ENCODE measurements at regions not wholly inside any gene's neighbourhood (a gene's known extent, or its start where the extent isn't known, plus 50 kb on each side); places are given as distances from the start of the nearest gene placed in this dataset.
"Not testable (repeated sequence)": the region's sequence is repeated elsewhere in the genome, so short reads cannot be mapped to it uniquely, and the experiment has no call there.

DNA sequence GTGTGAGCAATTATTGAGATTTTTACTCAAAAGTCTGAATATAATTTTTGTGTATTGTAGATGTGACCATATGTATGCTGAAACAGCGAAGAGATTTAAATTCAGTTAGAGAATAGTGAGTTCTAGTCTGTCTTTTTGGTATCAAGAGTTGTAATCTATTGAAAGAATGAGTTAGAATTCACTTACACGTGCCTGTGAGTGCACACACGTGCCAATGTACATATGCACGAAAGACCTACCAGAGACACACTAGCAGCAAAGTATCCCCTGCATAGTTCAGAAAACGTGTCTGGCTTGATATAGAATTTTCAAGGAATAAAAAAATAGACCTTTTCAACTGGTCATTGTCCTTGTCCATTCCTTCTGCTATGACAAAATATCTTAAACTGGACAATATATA, 64.8 kb upstream of the BHLHE40 start:
- Histone ChIP-seq H3K36me3 (ENCODE audit: control insufficient read depth in 2 of 2, insufficient read depth in 2 of 2, low read length in 2 of 2) (no peaks in the 10 kb centered on the region), H3K27ac (ENCODE audit: low read length) (no peak overlapping the region), H3K4me1 (ENCODE audit: control insufficient read depth, insufficient read depth, low read length) (no peaks in the 10 kb centered on the region), H3K4me3 (ENCODE audit: low read length in 2 of 2) (no peak overlapping the region), H3K9ac (ENCODE audit: low read length in 2 of 2) (no peak overlapping the region), H3K27me3 (ENCODE audit: control insufficient read depth in 1 of 2, insufficient read depth in 2 of 2, low read length in 2 of 2) (no peaks in the 10 kb centered on the region), H3K9me3 (ENCODE audit: control insufficient read depth in 2 of 2, low read length in 2 of 2) (no peaks in the 10 kb centered on the region)

GRCh38 chr3:4921589-4921988, 57.6 kb upstream of the BHLHE40 start:
- not testable (repeated sequence) for H3K9ac ChIP-seq (ENCODE audit: low read length in 2 of 2); H3K27ac ChIP-seq (ENCODE audit: low read length); H3K9me3 ChIP-seq (ENCODE audit: control insufficient read depth in 2 of 2, low read length in 2 of 2); H3K4me1 ChIP-seq (ENCODE audit: control insufficient read depth, insufficient read depth, low read length); H3K27me3 ChIP-seq (ENCODE audit: control insufficient read depth in 1 of 2, insufficient read depth in 2 of 2, low read length in 2 of 2); H3K4me3 ChIP-seq (ENCODE audit: low read length in 2 of 2); H3K36me3 ChIP-seq (ENCODE audit: control insufficient read depth in 2 of 2, insufficient read depth in 2 of 2, low read length in 2 of 2)

GRCh38 chr3:4926892-4927291, 52.3 kb upstream of the BHLHE40 start:
- no peaks in the 10 kb centered on the region for H3K36me3 ChIP-seq (ENCODE audit: control insufficient read depth in 2 of 2, insufficient read depth in 2 of 2, low read length in 2 of 2)
- H3K9ac ChIP-seq (ENCODE audit: low read length in 2 of 2): no peak overlapping the region
- no peaks in the 10 kb centered on the region for H3K4me1 ChIP-seq (ENCODE audit: control insufficient read depth, insufficient read depth, low read length)
- H3K4me3 ChIP-seq (ENCODE audit: low read length in 2 of 2): no peak overlapping the region
- no peak overlapping the region for H3K27ac ChIP-seq (ENCODE audit: low read length)
- no peaks in the 10 kb centered on the region for H3K9me3 ChIP-seq (ENCODE audit: control insufficient read depth in 2 of 2, low read length in 2 of 2)
- no peaks in the 10 kb centered on the region for H3K27me3 ChIP-seq (ENCODE audit: control insufficient read depth in 1 of 2, insufficient read depth in 2 of 2, low read length in 2 of 2)

- Histone ChIP-seq H3K9ac (ENCODE audit: low read length in 2 of 2) (no peak overlapping the region), H3K27ac (ENCODE audit: low read length) (no peak overlapping the region), H3K9me3 (ENCODE audit: control insufficient read depth in 2 of 2, low read length in 2 of 2) (no peaks in the 10 kb centered on the region), H3K36me3 (ENCODE audit: control insufficient read depth in 2 of 2, insufficient read depth in 2 of 2, low read length in 2 of 2) (no peaks in the 10 kb centered on the region), H3K4me3 (ENCODE audit: low read length in 2 of 2) (no peak overlapping the region), H3K4me1 (ENCODE audit: control insufficient read depth, insufficient read depth, low read length) (no peaks in the 10 kb centered on the region), H3K27me3 (ENCODE audit: control insufficient read depth in 1 of 2, insufficient read depth in 2 of 2, low read length in 2 of 2) (no peaks in the 10 kb centered on the region)
These were observed 50.9 kb upstream of the BHLHE40 start for GRCh38 chr3:4928277-4928789.

Measured in stomach smooth muscle (tissue), 2 donors.